ENCODE measurements at regions not wholly inside any gene's neighbourhood (a gene's known extent, or its start where the extent isn't known, plus 50 kb on each side); places are given as distances from the start of the nearest gene placed in this dataset.
"Not testable (repeated sequence)": the region's sequence is repeated elsewhere in the genome, so short reads cannot be mapped to it uniquely, and the experiment has no call there.

DNA sequence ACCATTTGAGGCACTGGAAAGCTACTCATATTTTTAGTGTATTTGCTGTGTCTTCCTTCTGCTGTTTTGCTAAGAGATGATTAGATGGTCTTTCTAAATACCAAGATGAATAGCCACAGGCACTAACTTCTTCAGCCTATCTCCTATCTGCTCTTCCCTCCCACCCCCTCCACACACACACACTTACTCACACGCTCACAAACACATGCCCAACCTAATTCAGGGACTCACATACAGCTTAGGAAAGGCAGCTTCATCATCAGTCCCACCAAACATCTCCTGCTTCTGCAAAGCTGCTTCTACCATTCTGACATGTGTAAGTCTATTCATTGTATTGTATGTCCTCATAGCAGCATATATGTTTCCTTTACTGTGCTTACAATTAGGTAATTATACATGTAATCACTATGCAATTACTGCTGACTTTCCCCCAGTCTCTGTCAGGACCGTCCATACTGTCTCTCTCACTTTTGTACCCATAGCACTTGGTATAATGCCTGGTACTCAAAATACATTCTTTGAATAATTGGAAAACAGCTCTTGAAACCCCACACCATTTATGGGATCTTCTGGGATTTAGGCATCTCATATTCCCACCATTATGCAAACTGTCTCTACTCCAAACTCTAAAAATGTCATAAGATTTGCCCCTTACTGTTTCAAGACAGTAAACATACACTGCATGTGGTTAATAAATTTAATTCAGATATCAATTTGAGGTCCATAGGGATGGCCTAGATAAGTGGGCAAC, 83.3 kb upstream of the HIF1A start:
- Histone ChIP-seq H3K4me3 (no peak overlapping the region), H3K27me3 (no peaks in the 10 kb centered on the region), H3K9me3 (no peaks in the 10 kb centered on the region), H3K4me1 (peaks cover 0 to 30% (median 14%) of the 10 kb centered on the region in 3 donors), H3K27ac (no peak overlapping the region), H3K36me3 (no peaks in the 10 kb centered on the region)
- TF ChIP-seq POLR2A (IDR thresholded peaks at IDR 0.05) = no peak
- TF ChIP-seq CTCF (IDR thresholded peaks at IDR 0.05) = no peak
- 75 to 76% methylated on average over 2 of the region's 2 CpGs for WGBS, 2 donors
- no peak for DNase-seq
- intact Hi-C loops (cut with DNase I) = no loop called here

DNA sequence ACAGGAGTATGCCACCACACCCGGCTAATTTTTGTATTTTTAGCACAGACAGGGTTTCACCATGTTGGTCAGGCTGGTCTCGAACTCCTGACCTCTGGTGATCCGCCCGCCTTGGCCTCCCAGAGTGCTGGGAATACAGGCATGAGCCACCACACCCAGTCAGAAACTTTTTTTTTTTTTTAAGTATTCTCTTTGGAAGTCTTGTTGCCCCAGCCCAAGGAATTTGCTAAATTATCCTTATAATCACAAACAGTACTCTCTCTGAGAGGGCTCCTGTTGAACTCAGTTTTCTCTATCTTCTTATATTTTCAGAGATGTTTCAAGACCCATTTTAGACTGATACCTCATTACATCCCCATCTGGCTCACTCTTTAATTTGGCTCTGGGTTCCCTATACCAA, 82.3 kb upstream of the HIF1A start:
- H3K4me3 ChIP-seq, H3K9me3 ChIP-seq: not testable (repeated sequence)
- WGBS, 2 donors = 90 to 98% methylated on average over 4 of the region's 4 CpGs

DNA sequence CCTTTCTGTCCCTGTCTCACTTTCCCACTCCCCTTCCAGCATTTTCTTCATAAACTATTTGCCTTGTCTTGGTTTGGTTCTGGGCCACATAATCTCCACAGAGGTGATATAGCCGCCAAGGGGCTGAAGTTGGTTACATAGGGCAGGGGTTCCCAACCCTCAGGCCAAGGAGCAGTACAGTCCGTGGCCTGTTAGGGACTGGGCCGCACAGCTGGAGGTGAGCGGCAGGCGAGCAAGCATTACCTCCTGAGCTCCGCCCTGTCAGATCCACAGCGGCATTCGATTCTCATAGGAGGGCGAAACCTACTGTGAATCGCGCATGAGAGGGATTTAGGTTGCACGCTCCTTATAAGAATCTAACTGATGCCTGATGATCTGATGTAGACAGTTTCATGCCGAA, 80.6 kb upstream of the HIF1A start:
- H3K4me1 ChIP-seq = peaks cover 0 to 12% (median 0%) of the 10 kb centered on the region in 3 donors
- no peak for DNase-seq
- intact Hi-C loops (cut with DNase I) = no loop called here
- H3K4me3 ChIP-seq = no peak overlapping the region
- H3K36me3 ChIP-seq = no peaks in the 10 kb centered on the region
- WGBS, 2 donors = 95% methylated on average over 5 to 8 of the region's 13 CpGs
- H3K27ac ChIP-seq = no peak overlapping the region
- TF ChIP-seq POLR2A (IDR thresholded peaks at IDR 0.05) (no peak), CTCF (IDR thresholded peaks at IDR 0.05) (no peak)
- H3K27me3 ChIP-seq = no peaks in the 10 kb centered on the region
- no peaks in the 10 kb centered on the region for H3K9me3 ChIP-seq

More for the DNA sequence above, 82.3 kb upstream of the HIF1A start:
- peaks cover 0 to 29% (median 14%) of the 10 kb centered on the region in 3 donors for H3K4me1 ChIP-seq
- H3K27me3 ChIP-seq; DNase-seq; H3K27ac ChIP-seq; intact Hi-C loops (cut with DNase I); H3K36me3 ChIP-seq: not testable (repeated sequence)

DNA sequence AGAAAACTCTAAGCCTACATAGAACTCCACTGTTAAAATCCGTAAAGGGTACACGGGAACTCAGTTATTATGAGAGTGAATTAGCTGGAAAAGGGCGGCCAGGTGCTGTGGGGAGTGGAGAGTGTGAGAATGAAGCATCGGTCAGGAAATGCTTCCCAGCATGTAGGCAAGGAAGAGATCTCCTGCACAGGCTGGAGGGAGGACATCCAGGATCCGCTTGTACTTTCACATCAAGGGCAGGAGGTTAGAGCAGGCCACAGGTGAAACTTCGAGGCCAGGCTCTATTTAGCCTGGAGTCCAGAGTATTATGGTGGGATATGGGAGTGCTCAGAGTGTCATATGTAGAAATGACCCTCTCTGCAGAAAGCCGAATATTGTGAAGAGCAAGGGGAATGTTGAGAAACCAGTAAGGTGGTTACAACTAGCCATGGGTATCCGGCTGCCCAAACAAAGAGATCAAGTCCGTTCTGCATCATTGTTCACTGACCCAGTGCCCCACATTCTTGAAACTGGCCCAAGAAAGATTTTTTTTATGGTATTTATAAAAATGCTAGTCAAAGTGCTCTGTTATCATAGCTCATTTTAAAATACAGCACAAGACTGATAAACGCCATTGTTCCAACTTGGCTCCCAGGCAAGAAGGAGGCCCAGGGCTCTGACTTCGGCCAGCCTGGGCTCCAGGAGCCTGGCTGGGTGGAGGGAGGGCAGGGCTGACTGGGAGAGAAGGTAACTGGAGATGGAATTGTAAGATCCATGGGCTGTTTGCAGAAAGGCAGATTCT, 79.4 kb upstream of the HIF1A start:
- Histone ChIP-seq H3K27me3 (no peaks in the 10 kb centered on the region), H3K4me1 (peaks cover 0 to 17% (median 7%) of the 10 kb centered on the region in 3 donors), H3K9me3 (no peaks in the 10 kb centered on the region), H3K36me3 (no peaks in the 10 kb centered on the region), H3K27ac (no peak overlapping the region), H3K4me3 (no peak overlapping the region)
- 67 to 72% methylated on average over 10 to 11 of the region's 11 CpGs for WGBS, 2 donors
- TF ChIP-seq POLR2A (IDR thresholded peaks at IDR 0.05) = no peak
- TF ChIP-seq CTCF (IDR thresholded peaks at IDR 0.05) = no peak
- intact Hi-C loops (cut with DNase I) = no loop called here
- DNase-seq = no peak

- Histone ChIP-seq H3K4me3 (no peak overlapping the region), H3K4me1 (peaks cover 0 to 19% (median 7%) of the 10 kb centered on the region in 3 donors), H3K27ac (no peak overlapping the region), H3K27me3 (no peaks in the 10 kb centered on the region), H3K9me3 (no peaks in the 10 kb centered on the region), H3K36me3 (no peaks in the 10 kb centered on the region)
- intact Hi-C loops (cut with DNase I) = no loop called here
- 56 to 59% methylated on average over 4 of the region's 4 CpGs for WGBS, 2 donors
- no peak for DNase-seq
- TF ChIP-seq POLR2A (IDR thresholded peaks at IDR 0.05) (no peak), CTCF (IDR thresholded peaks at IDR 0.05) (no peak)
Measured at GRCh38 chr14:61616524-61617185, 78.7 kb upstream of the HIF1A start.

Measured in esophagus squamous epithelium (tissue), 5 donors.